ENCODE measurements at regions not wholly inside any gene's neighbourhood (a gene's known extent, or its start where the extent isn't known, plus 50 kb on each side); places are given as distances from the start of the nearest gene placed in this dataset.
"Not testable (repeated sequence)": the region's sequence is repeated elsewhere in the genome, so short reads cannot be mapped to it uniquely, and the experiment has no call there.

GRCh38 chr20:1731828-1732375 is 74.3 kb upstream of the SIRPG start:
- TF ChIP-seq EZH2 (IDR thresholded peaks at IDR 0.05; ENCODE audit: low read length, missing control alignments); CTCF (conservative IDR thresholded peaks at IDR 0.05 in 1 of 2, IDR thresholded peaks at IDR 0.05 in 1 of 2; ENCODE audit: low read depth in 1 of 2, low read length in 2 of 2): not testable (repeated sequence)

Data from fibroblast of lung (primary cell).